T47D (cell line): ENCODE measurements at regions not wholly inside any gene's neighbourhood (a gene's known extent, or its start where the extent isn't known, plus 50 kb on each side); places are given as distances from the start of the nearest gene placed in this dataset.

Experiments
- DNase-seq, 2 experiments: peaks; one replicate each; pipeline versions ENCODE4 v3.0.0 to v3.0.0-alpha.2; 2011 to 2012; ENCODE audit warnings: low read depth in 1 of 2, low spot score in 1 of 2
- JUND ChIP-seq: IDR thresholded peaks from 2 replicates; pipeline ENCODE4 v1.6.1; 2012; ENCODE audit warnings: low read depth
- in situ Hi-C: cut with HindIII; loops from 2 replicates; pipeline ENCODE4 v1.10.0; 2016; ENCODE audit warnings: low sequenced_read_pairs, low pct_unique_long_range_greater_than_20kb

GRCh38 chr3:167188592-167188991 is 191.5 kb downstream of the ZBBX start:
- DNase-seq = no peak
- in situ Hi-C loops = no loop called here
- no peak for TF ChIP-seq JUND

GRCh38 chr3:167187221-167187620 is 192.9 kb downstream of the ZBBX start:
- TF ChIP-seq JUND = no peak
- in situ Hi-C loops = no loop called here
- no peak for DNase-seq

- peak; percentile 4 to 69 for DNase-seq
- no peak for TF ChIP-seq JUND
- in situ Hi-C loops = no loop called here
These were observed 195.6 kb downstream of the ZBBX start for GRCh38 chr3:167184511-167184910.

- in situ Hi-C loops = no loop called here
- no peak for DNase-seq
- no peak for TF ChIP-seq JUND
These were observed 207.7 kb downstream of the ZBBX start for GRCh38 chr3:167172377-167172776.

- DNase-seq = no peak
- no peak for TF ChIP-seq JUND
- in situ Hi-C loops = no loop called here
These were observed 212.6 kb downstream of the ZBBX start for GRCh38 chr3:167167491-167167890.

- no peak for DNase-seq
- in situ Hi-C loops = no loop called here
These were observed 213.4 kb downstream of the ZBBX start for GRCh38 chr3:167166594-167167253.

GRCh38 chr3:167166012-167166411 is 214.1 kb downstream of the ZBBX start:
- no peak for TF ChIP-seq JUND
- in situ Hi-C loops = no loop called here
- DNase-seq = no peak

More at GRCh38 chr3:167166594-167167253, 213.4 kb downstream of the ZBBX start:
- no peak for TF ChIP-seq JUND

- TF ChIP-seq JUND = no peak
- no peak for DNase-seq
- in situ Hi-C loops = no loop called here
These were observed 216.5 kb downstream of the ZBBX start for GRCh38 chr3:167163580-167163979.

- no peak for TF ChIP-seq JUND
- in situ Hi-C loops = no loop called here
- no peak for DNase-seq
These were observed 218.0 kb downstream of the ZBBX start for GRCh38 chr3:167162083-167162482.

- DNase-seq = no peak
- in situ Hi-C loops = no loop called here
- no peak for TF ChIP-seq JUND
These were observed 219.3 kb downstream of the ZBBX start for GRCh38 chr3:167160781-167161180.

GRCh38 chr3:167151636-167152035 is 228.5 kb downstream of the ZBBX start:
- DNase-seq = peak in 1 of 2 experiments; percentile 32
- in situ Hi-C loops = no loop called here
- TF ChIP-seq JUND = no peak

GRCh38 chr3:167148136-167148535 is 232.0 kb downstream of the ZBBX start:
- no peak for DNase-seq

GRCh38 chr3:167146911-167147310 is 233.2 kb downstream of the ZBBX start:
- in situ Hi-C loops = no loop called here
- no peak for TF ChIP-seq JUND
- DNase-seq = no peak

More at GRCh38 chr3:167148136-167148535, 232.0 kb downstream of the ZBBX start:
- in situ Hi-C loops = no loop called here
- no peak for TF ChIP-seq JUND
